DMS53 treated with DMSO at 0.1 percent for 48 hours (cell line): ENCODE measurements at regions not wholly inside any gene's neighbourhood (a gene's known extent, or its start where the extent isn't known, plus 50 kb on each side); places are given as distances from the start of the nearest gene placed in this dataset.

Experiments used
- DNase-seq: peaks from one replicate; lab custom pipeline; 2025; ENCODE audit not compliant: unreplicated experiment; lab: John Stamatoyannopoulos, UW

GRCh38 chr6:3594201-3594600 lies 137.4 kb upstream of the SLC22A23 start:
- no peak for DNase-seq

- DNase-seq = no peak
Measured at GRCh38 chr6:3593161-3593560, 136.3 kb upstream of the SLC22A23 start.

- no peak for DNase-seq
Measured at GRCh38 chr6:3592371-3592941, 135.6 kb upstream of the SLC22A23 start.

- DNase-seq = no peak
Measured at GRCh38 chr6:3591970-3592369, 135.1 kb upstream of the SLC22A23 start.

GRCh38 chr6:3587660-3588059 lies 130.8 kb upstream of the SLC22A23 start:
- DNase-seq = no peak

- DNase-seq = no peak
Measured at GRCh38 chr6:3585320-3585935, 128.6 kb upstream of the SLC22A23 start.

- no peak for DNase-seq
Measured at GRCh38 chr6:3584606-3585005, 127.8 kb upstream of the SLC22A23 start.

GRCh38 chr6:3581469-3581868 lies 124.6 kb upstream of the SLC22A23 start:
- no peak for DNase-seq

- no peak for DNase-seq
Measured at GRCh38 chr6:3579652-3580175, 122.9 kb upstream of the SLC22A23 start.

GRCh38 chr6:3578981-3579380 lies 122.1 kb upstream of the SLC22A23 start:
- no peak for DNase-seq

- DNase-seq = no peak
Measured at GRCh38 chr6:3577517-3577916, 120.7 kb upstream of the SLC22A23 start.

GRCh38 chr6:3575701-3576100 lies 118.9 kb upstream of the SLC22A23 start:
- DNase-seq = no peak

GRCh38 chr6:3575166-3575565 lies 118.3 kb upstream of the SLC22A23 start:
- no peak for DNase-seq

- DNase-seq = no peak
Measured at GRCh38 chr6:3573670-3574069, 116.8 kb upstream of the SLC22A23 start.

- no peak for DNase-seq
Measured at GRCh38 chr6:3571836-3572235, 115.0 kb upstream of the SLC22A23 start.

GRCh38 chr6:3571250-3571681 lies 114.4 kb upstream of the SLC22A23 start:
- DNase-seq = no peak

- DNase-seq = no peak
Measured at GRCh38 chr6:3569816-3570215, 113.0 kb upstream of the SLC22A23 start.

- DNase-seq = no peak
Measured at GRCh38 chr6:3568396-3569082, 111.7 kb upstream of the SLC22A23 start.

- no peak for DNase-seq
Measured at GRCh38 chr6:3566812-3567211, 110.0 kb upstream of the SLC22A23 start.

- DNase-seq = no peak
Measured at GRCh38 chr6:3565291-3565690, 108.4 kb upstream of the SLC22A23 start.

GRCh38 chr6:3561725-3562124 lies 104.9 kb upstream of the SLC22A23 start:
- no peak for DNase-seq

- DNase-seq = no peak
Measured at GRCh38 chr6:3560211-3560610, 103.4 kb upstream of the SLC22A23 start.
